Umbilical cord (tissue), 1 donor: ENCODE measurements at regions not wholly inside any gene's neighbourhood (a gene's known extent, or its start where the extent isn't known, plus 50 kb on each side); places are given as distances from the start of the nearest gene placed in this dataset.
"Not testable (repeated sequence)": the region's sequence is repeated elsewhere in the genome, so short reads cannot be mapped to it uniquely, and the experiment has no call there.

Experiments
- DNase-seq: peaks from one replicate; pipeline ENCODE4 v3.0.0-alpha.2; 2015; ENCODE audit warnings: low spot score

DNA sequence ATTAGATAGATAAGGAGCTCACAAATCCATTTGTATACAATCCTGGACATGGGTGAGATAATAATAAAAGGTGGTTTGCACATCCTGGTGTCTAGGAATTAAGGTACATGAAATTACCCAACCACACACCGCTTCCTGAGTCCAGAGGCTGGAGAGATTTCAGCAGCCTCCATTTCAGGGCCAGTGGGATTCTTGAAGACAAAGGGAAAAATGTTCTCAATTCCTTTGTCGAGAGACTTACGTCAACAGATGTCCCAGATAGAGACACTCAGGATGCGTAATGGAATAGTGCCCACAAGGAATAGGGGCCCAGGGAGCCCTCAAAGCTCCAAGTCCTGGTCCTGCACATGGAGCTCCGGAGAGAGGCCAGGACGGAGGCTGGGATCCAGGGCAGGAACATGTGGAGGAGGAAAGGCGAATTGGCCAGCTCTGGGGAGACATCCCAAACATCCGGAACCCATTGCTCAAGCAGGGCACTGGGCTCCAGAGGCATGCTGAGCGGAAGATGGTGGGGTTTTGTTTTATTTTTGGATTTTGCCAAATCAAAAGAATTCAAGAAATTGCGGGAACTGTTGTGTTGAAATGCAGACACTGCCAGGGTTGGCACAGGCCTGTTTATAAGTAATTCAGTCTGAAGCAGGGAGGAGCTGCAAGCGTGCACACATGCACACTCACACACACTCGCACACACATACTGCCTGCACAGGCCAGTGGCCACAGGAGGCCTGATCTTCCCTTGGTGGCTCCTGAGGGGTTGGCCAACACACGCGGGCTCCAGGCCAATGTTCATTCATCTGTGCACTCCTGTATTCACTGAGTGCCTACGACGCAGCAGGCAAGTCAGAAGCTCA lies 97.2 kb downstream of the NOG start:
- DNase-seq: no peak

DNA sequence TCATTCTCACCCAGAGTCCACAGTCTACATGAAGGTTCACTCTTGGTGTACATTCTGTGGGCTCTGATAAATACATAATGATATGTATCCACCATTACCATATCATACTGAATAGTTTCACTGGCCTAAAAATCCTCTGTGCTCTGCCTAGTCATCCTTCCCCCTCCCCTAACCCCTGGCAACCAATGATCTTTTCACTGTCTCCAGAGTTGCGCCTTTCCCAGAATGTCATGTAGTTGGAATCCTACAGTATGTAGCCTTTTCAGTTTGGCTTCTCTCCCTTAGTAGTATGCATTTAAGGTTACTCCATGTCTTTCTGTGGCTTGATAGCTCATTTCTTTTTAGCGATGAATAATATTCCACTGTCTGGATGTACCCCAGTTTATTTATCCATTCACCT lies 101.3 kb downstream of the NOG start:
- no peak for DNase-seq

DNA sequence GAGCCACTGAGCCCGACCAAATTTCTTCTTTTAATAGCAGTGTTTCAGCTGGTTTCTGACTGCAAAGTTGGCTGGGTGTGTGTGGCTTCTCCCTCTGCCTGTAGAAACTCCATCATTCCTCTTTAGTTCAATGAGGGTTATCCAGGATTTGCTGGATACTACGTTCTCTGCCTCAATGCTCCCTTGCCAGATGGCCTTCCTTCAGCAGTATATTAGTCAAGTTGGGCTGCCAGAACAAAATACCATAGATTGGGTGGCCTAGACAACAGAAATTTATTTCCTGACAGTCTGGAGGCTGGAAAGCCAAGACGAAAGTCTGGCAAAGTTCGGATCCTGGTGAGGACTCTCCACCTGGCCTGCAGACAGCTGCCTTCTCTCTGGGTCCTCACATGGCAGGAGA lies 103.7 kb downstream of the NOG start:
- DNase-seq: peak; percentile 90

DNA sequence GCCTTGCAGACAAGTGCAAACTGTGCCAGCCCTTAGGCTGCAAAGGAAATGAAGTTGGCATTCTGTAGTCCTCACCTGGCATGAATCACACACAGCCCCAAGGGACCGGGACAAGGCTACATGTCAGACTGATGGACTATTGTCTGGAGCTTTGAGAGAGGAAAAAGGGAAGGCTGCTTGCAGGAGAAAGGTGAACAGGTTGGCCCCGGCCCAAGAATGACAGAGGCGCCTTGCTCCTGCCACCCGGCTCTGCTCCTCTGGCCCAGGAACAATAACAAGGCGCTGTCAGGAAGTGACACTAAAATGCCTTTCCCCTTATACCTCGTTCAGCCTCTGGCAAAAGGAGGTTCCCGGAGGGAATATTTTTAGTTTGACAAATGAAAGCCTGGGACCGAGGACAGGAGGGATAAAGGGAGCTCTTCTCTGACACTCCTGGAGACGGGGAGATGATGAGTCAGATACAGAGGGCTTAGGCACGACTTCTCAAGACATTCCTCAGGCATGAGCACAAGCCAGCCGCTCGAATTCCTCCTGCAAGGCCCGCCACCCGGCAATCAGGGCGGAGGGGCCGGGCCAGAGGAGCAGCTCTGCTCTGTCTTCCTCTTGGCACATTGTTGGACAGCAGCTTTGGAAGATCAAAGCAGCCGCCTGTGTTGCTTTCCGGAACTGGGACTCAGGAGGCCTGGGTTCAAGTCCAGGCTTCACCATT lies 105.8 kb downstream of the NOG start:
- DNase-seq: peak; percentile 99

DNA sequence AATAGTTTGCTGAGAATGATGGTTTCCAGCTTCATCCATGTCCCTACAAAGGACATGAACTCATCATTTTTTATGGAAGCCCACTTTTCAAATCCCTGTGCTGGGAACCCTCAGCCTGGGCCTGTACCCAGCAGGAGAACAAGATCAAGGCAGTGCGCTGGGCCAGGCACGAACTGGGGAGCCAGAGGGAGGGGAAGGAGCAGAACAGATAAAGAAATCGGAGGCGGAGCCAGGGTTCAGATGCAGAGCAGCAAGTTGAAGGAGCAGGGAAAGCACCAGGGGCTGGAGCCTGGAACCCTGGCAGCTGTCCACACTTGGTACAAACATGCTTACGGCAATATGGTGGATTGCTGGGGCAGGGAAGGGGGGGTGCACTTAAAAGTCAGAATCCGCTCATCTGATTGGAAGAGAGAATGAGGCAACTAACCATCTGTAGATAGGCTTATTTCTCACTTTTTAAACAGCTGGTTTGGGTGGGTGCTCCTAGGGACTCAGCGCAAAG lies 107.5 kb downstream of the NOG start:
- peak; percentile 44 for DNase-seq

DNA sequence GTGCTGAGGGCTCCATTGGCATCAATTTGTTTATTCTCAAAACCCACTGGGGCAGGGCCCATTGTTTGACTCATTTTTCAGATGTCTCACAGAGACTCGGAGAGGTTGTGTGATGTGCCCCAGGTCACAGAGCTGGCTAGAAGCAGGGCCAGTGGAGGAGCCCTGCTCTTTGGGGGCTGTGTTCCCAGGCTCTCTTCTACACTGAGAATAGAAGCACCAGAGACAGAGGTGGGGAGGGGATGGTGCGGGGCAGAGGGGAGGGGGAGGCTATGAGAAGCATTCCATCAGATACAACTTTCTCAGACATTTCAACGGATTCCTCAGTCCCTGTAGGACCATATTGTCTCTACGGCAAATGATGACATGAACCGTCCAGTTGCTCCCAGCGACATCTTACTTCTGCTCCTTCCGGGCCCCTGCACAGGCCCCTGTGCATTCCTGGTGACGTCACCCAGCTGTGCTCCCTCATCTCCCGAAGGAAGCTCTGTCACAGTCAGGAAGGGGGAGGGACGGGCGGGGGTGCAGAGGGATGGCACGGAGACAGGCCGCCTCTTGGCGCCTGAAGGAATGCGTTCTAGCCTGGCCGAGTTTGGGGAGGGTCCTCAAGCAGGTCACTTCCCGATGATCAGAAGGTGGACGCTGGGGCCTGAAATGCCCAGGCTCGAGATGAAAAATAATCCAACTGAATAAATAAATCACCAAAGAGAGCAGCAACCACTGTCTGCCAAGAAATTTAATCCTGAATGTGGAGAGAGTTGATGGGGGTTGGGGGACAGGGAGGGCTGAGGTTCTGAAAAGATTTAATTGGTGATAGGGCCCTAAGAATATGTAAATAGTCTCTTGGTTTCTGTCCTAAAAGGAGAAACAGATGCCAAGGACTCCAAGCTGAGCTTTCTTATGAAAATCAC lies 114.1 kb downstream of the NOG start:
- DNase-seq: peak; percentile 49

DNA sequence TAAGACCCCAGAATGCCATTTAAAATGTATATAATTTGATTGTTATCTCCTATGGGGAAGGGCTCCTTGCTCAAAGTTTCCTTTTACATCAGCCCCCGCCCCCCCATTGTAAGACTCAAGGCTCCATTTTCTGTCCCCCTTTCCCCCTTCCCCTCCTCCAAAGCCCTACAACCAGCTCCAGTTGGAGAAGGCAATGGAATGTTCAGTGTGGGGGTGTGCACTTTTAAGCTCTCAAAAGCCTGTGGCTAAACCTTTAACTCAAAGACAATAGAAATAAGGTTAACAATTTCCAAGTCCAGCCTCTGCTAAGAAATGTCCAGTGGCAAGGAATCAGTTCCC lies 114.7 kb downstream of the NOG start:
- no peak for DNase-seq

DNA sequence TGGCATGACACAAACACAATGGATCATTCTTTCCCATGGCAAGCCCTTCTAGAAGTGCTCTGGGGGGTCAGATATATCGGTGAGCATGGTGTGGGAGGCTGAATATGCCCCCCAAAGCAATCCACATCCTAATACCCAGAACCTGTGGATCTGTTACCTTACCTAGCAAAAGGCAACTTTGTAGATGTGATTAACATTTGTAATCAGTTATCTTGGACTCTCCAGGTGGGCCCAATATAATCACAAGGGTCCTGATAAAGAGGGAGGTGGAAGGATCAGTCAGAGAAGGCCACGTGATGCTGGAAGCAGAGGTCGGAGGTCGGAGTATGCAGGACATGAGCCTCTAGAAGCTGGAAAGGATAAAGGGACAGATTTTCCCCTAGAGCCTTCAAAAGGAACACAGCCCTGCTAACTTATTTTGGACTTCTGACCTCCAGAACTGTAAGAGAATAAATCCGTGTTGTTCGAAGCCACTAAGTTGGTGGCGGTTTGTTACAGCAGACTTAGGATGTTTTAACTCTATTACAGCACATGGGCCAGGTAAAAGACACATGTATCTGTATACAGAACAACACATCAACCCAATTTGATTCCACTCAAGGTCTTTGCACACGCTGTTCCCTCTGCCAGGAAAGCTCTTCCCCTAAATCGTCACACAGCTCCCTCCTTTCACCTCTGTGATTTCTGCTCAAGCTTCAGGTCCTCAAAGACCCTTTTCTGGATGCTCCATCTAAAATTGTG lies 115.3 kb downstream of the NOG start:
- no peak for DNase-seq

DNA sequence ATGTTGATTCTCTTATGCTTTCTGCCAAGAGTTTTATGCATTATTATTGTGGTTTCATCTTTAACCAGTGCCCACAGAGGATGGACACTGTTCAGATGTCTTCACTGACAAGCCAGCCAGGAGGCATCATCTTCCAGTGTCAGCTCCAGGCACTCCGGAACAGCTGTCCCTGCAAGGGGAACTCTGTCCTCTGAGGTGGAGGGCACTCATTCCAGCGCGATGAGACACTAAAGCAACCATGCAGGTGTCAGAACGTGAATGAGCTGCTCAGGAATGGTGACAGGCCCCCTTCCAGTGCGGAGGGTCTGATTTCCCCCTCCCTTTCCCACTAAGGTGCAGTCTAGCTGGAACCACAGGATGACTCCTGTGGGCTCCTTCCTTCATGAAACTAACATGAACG lies 117.5 kb downstream of the NOG start:
- no peak for DNase-seq

DNA sequence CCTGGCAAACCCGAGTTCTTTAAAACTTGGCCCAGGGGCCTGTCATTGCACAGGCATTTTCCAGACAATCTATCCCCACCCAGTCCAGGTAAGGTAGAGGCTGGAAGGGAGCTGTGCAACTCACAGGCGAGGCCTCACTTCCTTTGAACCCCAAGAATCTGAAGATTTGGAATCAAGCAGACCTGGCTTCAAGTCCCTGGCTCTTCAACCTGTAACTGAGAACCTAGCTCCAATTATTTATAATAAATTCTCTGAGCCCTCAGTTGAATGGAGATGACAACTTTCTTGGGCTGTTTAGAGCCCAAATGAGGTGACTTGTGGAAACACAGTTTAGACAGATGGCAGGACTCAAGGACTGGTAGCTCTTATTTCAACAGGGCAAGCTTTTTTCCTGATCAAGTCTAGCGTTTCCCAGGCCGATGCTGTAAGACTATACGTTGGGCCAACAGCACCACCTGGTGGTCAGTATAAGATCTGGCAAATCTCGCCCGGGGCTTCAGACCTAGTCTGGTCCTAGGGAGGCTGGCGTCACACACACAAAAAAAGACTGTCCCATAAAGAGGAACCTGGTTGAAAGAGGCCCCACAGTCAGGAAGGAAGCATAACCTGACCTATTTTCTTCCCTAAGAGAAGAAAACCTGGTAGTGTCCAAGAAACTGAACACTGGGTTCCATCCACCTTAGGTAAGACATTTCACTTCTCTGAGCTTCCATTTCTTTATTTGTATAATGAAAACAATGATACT lies 117.9 kb downstream of the C17orf67 start:
- peak; percentile 85 for DNase-seq

DNA sequence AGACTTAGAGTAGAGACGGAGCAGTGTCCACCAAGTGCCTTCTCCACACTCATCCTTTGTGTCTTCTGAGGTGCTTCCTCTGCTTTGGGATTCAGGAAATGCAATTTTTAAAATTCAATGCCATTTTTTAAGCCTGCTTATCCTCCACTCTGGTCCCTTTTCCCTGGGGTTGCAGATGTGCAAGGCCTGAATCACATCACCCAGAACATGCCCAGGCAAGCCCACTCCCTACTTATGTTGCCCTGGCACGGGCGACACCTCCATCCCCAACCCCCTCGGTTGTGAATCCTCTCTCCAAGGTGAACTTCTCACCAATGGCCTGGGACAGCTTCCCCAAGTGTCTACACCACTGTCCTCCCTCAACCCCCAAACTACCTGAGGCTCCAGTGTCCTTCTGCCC lies 116.2 kb downstream of the C17orf67 start:
- DNase-seq: no peak

DNA sequence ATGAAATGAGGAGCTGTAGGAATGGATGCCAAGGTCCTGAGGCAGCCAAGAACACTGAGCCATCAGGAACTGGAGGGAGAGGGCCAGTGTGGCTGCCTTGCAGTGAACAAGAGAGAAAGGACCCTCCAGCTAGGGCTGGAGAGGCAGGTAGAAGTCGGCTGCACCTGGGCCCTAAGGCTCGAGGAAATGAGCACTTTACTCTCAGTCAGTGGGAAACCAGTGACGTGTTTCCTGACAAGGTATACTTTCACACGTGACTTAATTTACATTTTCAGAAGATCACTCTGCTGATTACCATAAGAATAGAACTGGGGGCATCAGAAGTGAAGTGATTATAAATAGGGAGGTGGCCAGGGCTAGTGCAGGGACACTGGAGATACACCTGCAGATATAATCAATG lies 115.2 kb downstream of the C17orf67 start:
- no peak for DNase-seq

DNA sequence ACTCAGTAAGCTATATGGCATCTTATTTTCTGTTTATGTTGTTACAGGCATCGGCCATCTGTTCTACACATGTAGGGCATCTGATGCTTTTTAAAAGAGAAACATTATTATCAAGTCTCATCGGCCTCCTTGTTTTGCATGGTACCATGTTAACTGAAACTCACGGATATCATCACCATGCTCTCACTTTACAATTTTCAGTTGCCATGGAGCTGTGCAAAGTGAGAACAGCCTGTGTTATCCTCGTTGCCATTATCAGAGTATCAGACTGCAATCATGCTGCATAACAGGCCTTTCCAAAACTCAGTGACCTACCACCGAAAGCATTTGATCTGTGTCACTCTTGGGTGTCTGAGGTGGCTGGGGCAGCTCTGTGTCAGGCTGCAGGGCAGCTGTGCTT lies 110.3 kb downstream of the C17orf67 start:
- DNase-seq: no peak

DNA sequence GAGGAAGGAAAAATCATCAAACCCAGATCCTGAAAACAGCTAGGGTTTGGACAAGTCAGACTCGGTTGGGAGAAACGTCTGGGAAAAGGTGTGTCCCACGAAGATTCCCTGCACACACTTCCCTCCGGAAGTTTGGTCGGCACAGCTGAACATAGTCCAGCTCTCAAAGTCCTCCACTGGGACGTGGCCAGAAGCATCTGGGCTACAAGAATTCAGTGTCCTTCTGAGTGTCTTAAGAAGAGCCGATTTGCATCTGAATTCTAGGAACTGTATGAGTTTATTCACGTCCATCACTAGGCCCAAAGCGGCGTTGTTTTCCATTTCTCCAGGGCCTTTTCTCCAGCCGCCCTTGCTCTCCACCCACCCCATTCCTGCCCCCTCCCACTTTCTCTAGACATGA lies 109.1 kb downstream of the C17orf67 start:
- DNase-seq: no peak

DNA sequence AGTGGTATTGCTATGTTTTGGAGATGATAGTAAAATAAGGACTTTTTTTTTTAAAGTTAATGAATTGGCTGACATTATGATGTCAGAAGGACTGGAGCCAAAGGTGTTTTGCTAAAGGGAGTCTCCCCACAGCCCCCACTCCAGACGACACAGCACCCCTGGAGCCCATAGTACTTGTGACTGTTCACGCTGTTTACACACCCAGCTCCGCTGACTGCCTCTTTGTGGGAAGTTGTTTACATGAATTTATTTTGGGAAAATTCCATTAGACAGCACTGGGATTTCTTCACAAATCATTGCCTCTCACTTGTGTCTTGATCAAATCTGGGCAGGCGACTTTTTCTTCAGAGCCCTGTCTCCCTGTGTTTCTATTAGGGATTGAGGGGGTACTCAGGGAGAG lies 108.6 kb downstream of the C17orf67 start:
- DNase-seq: no peak

DNA sequence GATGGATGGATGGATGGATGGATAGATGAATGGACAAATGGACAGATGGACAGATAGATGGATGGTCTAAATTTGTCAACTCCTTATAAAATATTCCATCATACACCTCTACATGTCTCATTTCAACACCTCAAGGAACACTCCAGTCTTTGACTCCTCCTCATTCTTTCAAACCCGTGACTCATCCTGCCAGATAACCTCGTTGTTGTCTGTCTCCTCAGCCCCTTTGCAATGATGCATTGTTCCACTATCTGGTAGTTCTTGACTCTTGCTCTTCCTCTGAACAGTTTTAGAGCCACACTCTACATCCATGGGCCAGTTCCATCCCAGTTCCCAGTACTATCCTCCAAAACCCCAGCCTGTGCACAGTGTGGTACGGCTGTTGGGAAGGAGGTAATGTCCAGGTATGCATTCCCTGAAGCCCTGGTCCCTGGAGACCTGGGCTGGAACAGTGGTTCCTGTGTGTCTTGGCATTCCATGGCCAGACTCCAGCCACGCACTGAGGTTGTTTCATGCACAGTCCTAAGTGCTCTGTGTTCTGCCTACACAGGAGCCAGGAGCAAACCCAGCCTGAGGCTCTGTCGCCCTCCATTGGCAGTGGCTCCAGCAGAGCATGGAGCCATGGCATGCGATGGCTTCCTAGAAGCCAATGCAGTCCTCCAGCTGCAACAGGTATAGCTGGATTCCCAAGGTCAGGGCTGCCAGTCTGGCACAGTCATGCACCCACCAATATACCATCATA lies 105.7 kb downstream of the C17orf67 start:
- no peak for DNase-seq

DNA sequence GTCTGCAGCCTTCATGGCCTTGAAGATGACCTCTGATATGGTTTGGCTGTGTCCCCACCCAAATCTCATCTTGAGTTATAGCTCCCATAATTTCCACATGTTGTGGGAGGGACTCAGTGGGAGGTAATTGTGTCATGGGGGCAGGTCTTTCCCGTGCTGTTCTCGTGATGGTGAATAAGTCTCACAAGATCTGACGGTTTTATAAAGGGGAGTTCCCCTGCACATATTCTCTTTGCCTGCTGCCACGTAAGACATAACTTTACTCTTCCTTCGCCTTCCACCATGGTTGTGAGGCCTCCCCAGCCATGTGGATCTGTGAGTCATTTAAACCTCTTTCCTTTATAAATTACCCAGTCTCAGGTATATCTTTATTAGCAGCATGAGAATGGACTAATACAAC lies 102.6 kb downstream of the C17orf67 start:
- DNase-seq: not testable (repeated sequence)

DNA sequence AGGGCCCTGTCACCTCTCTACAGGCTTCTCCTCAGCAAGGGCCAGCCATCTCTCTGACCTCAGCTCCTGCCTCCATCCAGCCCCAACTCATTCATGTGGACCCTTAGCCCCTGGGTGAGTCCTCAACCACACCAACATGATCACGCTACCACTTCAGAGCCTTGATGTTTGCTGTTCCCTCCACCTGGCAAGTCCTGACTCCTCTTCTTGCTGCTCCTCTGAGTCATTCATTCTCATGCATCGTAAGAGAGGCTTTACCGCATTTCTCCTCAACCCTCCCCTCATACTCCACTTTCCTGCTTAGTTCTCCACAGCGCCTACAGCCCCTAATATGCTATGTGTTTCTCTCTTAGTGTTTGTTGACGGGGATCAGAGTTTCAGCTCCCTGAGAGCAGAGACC lies 99.9 kb downstream of the C17orf67 start:
- DNase-seq: no peak

DNA sequence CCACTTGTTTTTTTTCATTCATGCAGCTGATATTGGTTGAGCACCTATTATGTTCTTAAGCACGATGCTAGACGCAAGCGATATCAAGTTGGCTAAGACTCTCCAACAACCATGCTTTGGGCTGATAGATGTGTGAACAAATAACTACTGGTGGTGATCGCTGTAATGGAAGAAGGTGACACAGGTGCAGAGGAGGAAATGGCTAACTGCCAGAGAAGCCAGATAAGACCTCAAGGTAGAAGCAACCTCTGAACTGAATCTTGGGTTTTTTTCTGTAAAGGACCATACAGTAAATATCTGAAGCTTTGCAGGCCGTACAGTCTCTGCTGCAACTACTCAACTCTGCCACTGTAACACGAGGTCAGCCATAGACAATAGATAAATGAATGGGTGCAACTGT lies 97.9 kb downstream of the C17orf67 start:
- no peak for DNase-seq
